ENCODE measurements at regions not wholly inside any gene's neighbourhood (a gene's known extent, or its start where the extent isn't known, plus 50 kb on each side); places are given as distances from the start of the nearest gene placed in this dataset.

DNA sequence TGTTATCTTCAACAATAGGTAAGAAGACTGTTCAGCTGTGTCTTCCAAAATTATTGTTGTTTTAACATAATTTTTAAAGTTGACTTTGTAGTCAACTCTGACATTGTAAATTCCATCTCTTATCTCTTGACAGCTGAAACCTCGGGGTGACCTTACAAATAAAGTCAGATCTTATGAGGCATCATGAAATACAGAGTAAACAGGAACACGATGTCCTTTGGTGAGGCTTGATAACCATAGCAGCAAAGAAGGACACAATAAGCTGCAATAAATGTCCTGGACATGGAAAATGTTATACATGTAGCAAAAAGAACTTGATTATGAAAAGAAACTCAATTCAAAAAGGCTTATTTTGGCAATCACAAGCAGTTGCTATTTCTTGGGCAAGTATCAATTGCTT is 618.9 kb upstream of the SLC39A10 start:
- H3K27me3 ChIP-seq (ENCODE audit: control insufficient read depth, insufficient read depth, low read length), result no peaks in the 10 kb centered on the region
- H3K36me3 ChIP-seq (ENCODE audit: control insufficient read depth, insufficient read depth, low read length), result no peaks in the 10 kb centered on the region
- H3K4me1 ChIP-seq (ENCODE audit: control insufficient read depth, insufficient read depth, low read length), result no peaks in the 10 kb centered on the region
- no peak overlapping the region for H3K27ac ChIP-seq (ENCODE audit: low read depth, low read length)
- no peak overlapping the region for H3K9ac ChIP-seq (ENCODE audit: low read length)
- no peak overlapping the region for H3K4me3 ChIP-seq (ENCODE audit: low read length)

DNA sequence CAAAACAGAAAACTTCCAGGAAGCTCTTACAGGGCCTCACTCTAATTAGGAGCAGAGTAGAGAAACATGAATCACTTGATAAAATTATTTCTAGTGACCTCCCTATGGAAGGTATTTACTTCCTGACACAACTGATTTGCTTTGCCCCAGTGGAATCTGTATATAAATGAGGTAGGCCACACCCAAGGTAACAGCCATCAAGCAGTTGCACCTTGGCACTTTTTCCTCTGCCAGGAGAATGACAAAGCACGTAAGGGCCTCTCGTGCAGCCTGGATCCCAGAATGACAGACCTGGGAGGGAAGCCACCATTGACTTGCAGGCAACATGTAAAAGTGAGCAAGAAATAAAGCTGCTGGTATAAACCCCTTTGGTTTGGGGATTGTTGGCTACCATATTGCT is 620.0 kb upstream of the SLC39A10 start:
- Histone ChIP-seq H3K27me3 (ENCODE audit: control insufficient read depth, insufficient read depth, low read length) (no peaks in the 10 kb centered on the region), H3K36me3 (ENCODE audit: control insufficient read depth, insufficient read depth, low read length) (no peaks in the 10 kb centered on the region), H3K4me1 (ENCODE audit: control insufficient read depth, insufficient read depth, low read length) (no peaks in the 10 kb centered on the region), H3K9ac (ENCODE audit: low read length) (no peak overlapping the region), H3K27ac (ENCODE audit: low read depth, low read length) (no peak overlapping the region), H3K4me3 (ENCODE audit: low read length) (no peak overlapping the region)

DNA sequence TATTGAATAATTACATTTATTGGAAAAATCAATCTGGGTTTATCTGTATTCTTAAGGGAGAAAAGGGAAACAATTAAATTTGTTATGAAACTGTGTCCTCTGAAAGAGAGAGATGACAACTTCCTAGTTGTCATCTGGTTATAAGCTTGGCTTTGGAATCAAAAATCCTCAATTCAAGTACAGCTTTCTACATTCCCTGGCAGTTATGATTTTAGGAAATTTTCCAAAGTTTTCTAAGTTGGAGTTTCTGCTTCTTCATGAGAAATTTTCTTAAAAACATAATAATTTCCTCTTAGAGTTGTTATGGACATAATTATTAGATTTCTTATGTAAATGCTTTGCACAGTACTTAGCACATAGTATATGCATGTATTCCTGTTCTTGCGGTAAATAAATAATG is 625.6 kb upstream of the SLC39A10 start:
- H3K4me1 ChIP-seq (ENCODE audit: control insufficient read depth, insufficient read depth, low read length), result no peaks in the 10 kb centered on the region
- no peak overlapping the region for H3K27ac ChIP-seq (ENCODE audit: low read depth, low read length)
- no peak overlapping the region for H3K4me3 ChIP-seq (ENCODE audit: low read length)
- H3K9ac ChIP-seq (ENCODE audit: low read length), result no peak overlapping the region
- no peaks in the 10 kb centered on the region for H3K27me3 ChIP-seq (ENCODE audit: control insufficient read depth, insufficient read depth, low read length)
- no peaks in the 10 kb centered on the region for H3K36me3 ChIP-seq (ENCODE audit: control insufficient read depth, insufficient read depth, low read length)

DNA sequence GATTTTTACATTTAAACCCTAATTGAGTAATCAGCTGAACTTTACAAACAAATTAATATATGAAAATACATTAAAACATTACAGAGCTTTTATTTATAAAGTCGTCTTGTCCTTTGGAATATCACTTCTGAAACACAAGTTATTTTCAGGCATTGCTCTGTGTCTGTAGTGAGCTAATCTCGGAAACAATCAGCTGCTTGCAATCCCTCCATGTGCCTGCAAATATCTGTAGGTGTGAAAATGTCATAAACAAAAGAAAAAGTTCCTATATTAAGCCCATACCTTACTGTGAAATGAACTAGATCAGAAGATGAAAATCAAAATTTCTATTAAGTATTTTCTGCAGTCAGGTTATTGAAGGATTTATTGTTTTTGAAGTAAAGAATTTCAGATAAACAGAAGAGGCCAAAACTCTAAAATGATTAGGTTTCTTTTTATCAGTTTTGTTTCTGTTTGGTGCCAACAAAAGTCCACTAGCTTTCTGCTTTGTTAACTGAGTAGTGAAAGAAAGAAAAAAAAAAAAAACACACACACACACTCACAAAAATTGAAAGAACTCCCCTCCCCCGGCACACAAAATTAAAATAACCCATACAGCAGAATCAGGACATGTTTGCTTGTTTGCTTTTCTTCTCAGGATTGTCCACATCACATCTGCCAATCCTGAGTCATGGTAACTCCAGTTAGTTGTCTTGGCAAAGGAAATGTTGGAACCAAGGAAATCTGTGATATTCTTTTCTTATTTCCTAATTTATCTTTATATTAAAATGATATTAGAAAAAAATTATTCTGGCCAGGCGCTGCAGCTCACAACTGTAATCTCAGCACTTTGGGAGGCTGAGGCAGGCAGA is 627.0 kb upstream of the SLC39A10 start:
- H3K4me3 ChIP-seq (ENCODE audit: low read length), result no peak overlapping the region
- H3K36me3 ChIP-seq (ENCODE audit: control insufficient read depth, insufficient read depth, low read length), result no peaks in the 10 kb centered on the region
- no peak overlapping the region for H3K9ac ChIP-seq (ENCODE audit: low read length)
- no peaks in the 10 kb centered on the region for H3K4me1 ChIP-seq (ENCODE audit: control insufficient read depth, insufficient read depth, low read length)
- H3K27ac ChIP-seq (ENCODE audit: low read depth, low read length), result no peak overlapping the region
- no peaks in the 10 kb centered on the region for H3K27me3 ChIP-seq (ENCODE audit: control insufficient read depth, insufficient read depth, low read length)

DNA sequence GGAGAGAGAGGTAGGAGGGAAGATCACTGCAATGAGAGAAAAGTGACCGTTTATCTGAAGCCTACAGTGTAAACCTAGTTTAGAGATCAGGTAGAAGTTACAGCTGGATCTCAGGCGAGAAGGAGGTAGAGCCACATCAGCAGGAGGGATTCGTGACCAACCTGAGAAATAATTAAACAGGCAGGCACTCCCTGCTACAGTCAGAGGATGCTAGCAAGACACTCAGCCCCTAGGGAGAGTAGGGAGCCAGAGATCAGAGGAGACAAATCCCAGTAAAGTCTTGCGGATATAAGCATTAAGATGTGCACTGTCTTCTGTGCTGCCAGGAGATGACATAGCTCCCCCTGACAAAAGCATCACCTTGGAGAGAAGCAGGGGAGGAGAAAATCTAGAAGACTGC is 629.1 kb upstream of the SLC39A10 start:
- no peaks in the 10 kb centered on the region for H3K4me1 ChIP-seq (ENCODE audit: control insufficient read depth, insufficient read depth, low read length)
- no peak overlapping the region for H3K4me3 ChIP-seq (ENCODE audit: low read length)
- no peaks in the 10 kb centered on the region for H3K36me3 ChIP-seq (ENCODE audit: control insufficient read depth, insufficient read depth, low read length)
- no peak overlapping the region for H3K27ac ChIP-seq (ENCODE audit: low read depth, low read length)
- no peaks in the 10 kb centered on the region for H3K27me3 ChIP-seq (ENCODE audit: control insufficient read depth, insufficient read depth, low read length)
- no peak overlapping the region for H3K9ac ChIP-seq (ENCODE audit: low read length)

DNA sequence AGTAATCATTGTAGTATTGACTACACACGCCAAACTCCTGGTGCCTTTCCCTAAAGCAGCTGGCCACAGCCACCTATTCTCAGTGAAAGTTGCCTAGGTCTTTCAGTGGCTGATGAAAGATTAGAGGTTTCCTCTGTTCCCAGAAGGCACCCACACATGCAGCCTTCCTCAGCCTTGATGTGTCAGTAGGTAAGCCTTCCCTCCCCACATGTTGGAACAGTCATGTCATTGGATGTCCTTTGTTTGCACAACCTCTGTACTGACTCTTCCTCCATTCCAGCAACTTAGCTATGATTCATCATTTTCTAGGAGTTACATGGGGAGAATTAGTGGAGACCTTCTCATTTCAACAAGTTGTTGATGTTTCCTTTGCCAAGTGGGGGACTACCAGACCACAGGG is 630.8 kb upstream of the SLC39A10 start:
- no peak overlapping the region for H3K27ac ChIP-seq (ENCODE audit: low read depth, low read length)
- H3K4me3 ChIP-seq (ENCODE audit: low read length), result no peak overlapping the region
- no peaks in the 10 kb centered on the region for H3K27me3 ChIP-seq (ENCODE audit: control insufficient read depth, insufficient read depth, low read length)
- no peaks in the 10 kb centered on the region for H3K4me1 ChIP-seq (ENCODE audit: control insufficient read depth, insufficient read depth, low read length)
- no peak overlapping the region for H3K9ac ChIP-seq (ENCODE audit: low read length)
- H3K36me3 ChIP-seq (ENCODE audit: control insufficient read depth, insufficient read depth, low read length), result no peaks in the 10 kb centered on the region

DNA sequence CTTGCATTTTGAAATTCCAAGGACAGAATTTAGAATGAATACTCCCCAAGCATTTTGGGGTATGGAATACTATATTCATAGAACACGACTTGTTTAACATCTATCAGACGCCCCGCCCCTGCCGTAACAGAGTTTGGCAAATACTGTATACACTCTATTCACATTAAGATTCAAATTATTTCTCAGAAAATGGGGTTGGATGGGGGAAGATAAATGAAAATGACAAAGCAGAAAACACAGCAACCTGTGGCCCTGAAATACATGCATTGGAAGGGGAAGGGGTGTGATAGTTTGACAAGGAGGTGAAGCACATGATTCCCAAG is 634.6 kb upstream of the SLC39A10 start:
- Histone ChIP-seq H3K27me3 (ENCODE audit: control insufficient read depth, insufficient read depth, low read length) (no peaks in the 10 kb centered on the region), H3K27ac (ENCODE audit: low read depth, low read length) (no peak overlapping the region), H3K36me3 (ENCODE audit: control insufficient read depth, insufficient read depth, low read length) (no peaks in the 10 kb centered on the region), H3K9ac (ENCODE audit: low read length) (no peak overlapping the region), H3K4me1 (ENCODE audit: control insufficient read depth, insufficient read depth, low read length) (no peaks in the 10 kb centered on the region), H3K4me3 (ENCODE audit: low read length) (no peak overlapping the region)

DNA sequence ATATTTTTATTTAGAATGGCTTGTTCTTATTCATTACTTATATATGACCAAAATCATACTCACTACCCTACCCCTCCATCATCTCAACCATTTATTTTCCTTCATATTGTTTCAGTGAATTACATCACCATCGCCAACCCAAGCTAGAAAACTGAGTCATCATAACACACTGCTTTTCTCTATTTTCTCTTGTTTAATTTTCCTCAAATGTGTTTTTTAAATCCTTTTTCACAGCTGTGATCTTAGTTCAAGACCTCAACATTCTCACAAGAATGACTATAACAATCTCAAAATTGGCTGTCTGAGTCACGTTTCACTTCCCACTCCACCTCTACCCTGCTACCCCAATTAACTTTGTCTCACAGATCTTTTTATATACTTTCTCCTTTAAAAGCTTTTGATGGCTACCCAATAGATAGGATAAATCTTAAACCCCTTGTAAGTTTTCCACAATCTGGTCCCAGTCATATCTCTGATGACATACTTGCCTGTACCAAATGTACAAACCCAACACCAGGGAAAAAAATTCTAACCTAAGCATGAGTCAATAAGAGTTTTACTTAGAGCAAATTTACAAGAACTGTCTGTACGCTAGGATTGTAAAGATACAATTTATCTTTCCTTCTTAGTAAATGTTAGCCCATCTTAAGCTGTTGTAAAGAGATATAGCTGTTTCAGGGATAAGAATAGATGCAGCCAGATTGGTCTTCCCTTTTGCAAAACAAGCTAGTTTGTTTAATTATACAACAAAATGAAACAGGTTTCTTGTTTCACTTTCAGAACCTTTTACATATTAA is 635.1 kb upstream of the SLC39A10 start:
- Histone ChIP-seq H3K9ac (ENCODE audit: low read length) (no peak overlapping the region), H3K27ac (ENCODE audit: low read depth, low read length) (no peak overlapping the region), H3K4me1 (ENCODE audit: control insufficient read depth, insufficient read depth, low read length) (no peaks in the 10 kb centered on the region), H3K36me3 (ENCODE audit: control insufficient read depth, insufficient read depth, low read length) (no peaks in the 10 kb centered on the region), H3K27me3 (ENCODE audit: control insufficient read depth, insufficient read depth, low read length) (no peaks in the 10 kb centered on the region), H3K4me3 (ENCODE audit: low read length) (no peak overlapping the region)

DNA sequence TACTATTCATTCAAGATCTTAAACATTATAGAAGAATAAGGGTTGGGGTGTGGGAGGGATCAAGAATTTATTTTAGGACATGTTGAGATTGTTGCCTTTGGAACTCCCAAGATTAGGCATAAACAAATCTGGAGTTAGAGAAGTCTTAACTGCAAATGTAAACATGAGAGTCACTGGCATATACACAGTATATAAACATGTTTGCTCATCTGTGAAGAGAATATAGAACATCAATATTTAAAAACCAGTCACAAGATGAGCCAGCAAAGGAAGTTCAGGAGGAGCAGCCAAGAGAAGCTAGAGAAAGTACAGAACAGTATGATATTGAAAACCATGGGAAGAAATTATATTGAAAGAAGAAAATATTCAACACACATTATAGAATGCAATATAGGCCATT is 638.6 kb upstream of the SLC39A10 start:
- no peaks in the 10 kb centered on the region for H3K4me1 ChIP-seq (ENCODE audit: control insufficient read depth, insufficient read depth, low read length)
- no peaks in the 10 kb centered on the region for H3K36me3 ChIP-seq (ENCODE audit: control insufficient read depth, insufficient read depth, low read length)
- H3K27me3 ChIP-seq (ENCODE audit: control insufficient read depth, insufficient read depth, low read length), result no peaks in the 10 kb centered on the region
- peak overlapping the region; percentile 3 for H3K27ac ChIP-seq (ENCODE audit: low read depth, low read length)
- H3K4me3 ChIP-seq (ENCODE audit: low read length), result no peak overlapping the region
- no peak overlapping the region for H3K9ac ChIP-seq (ENCODE audit: low read length)

DNA sequence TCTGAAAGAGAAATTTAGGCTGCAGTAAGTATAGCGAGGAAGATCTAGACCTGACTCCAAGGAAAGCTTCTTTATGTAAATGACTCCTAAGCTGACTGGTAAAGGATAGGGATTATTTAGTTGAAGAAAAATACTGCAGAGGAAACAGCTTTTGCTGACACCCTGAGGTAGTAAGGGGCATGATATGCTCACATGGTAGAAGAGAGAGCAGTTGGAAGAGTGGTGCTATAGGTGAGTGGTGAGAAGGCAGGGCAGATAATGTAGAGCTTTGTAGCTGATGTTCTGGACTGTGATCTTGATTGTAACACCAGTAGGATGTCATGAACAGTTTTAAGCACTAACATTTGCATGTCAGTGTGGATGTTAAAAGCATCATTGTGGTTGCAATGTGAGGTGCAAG is 639.1 kb upstream of the SLC39A10 start:
- Histone ChIP-seq H3K27me3 (ENCODE audit: control insufficient read depth, insufficient read depth, low read length) (no peaks in the 10 kb centered on the region), H3K4me3 (ENCODE audit: low read length) (no peak overlapping the region), H3K4me1 (ENCODE audit: control insufficient read depth, insufficient read depth, low read length) (no peaks in the 10 kb centered on the region), H3K9ac (ENCODE audit: low read length) (no peak overlapping the region), H3K27ac (ENCODE audit: low read depth, low read length) (peak overlapping the region; percentile 3), H3K36me3 (ENCODE audit: control insufficient read depth, insufficient read depth, low read length) (no peaks in the 10 kb centered on the region)

DNA sequence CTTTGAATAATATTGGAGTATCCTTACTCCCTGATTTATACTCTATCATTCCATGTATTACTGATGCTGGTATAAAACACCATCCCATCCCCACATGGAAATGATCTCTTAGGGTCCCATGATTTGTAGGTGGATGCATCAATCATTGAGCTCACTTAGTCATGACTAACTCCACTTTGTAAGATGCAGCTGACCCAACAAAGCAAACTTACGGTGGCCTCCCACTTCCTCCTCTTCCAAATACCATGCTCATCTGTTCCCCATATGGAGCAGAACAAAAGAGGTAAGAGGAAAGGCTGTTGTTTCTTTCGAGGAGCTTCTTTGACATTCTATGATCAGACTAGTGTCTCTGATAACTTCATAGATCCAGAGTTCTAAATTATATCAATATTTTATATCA is 640.2 kb upstream of the SLC39A10 start:
- no peaks in the 10 kb centered on the region for H3K4me1 ChIP-seq (ENCODE audit: control insufficient read depth, insufficient read depth, low read length)
- no peak overlapping the region for H3K9ac ChIP-seq (ENCODE audit: low read length)
- H3K27me3 ChIP-seq (ENCODE audit: control insufficient read depth, insufficient read depth, low read length), result no peaks in the 10 kb centered on the region
- H3K36me3 ChIP-seq (ENCODE audit: control insufficient read depth, insufficient read depth, low read length), result no peaks in the 10 kb centered on the region
- no peak overlapping the region for H3K4me3 ChIP-seq (ENCODE audit: low read length)
- no peak overlapping the region for H3K27ac ChIP-seq (ENCODE audit: low read depth, low read length)

DNA sequence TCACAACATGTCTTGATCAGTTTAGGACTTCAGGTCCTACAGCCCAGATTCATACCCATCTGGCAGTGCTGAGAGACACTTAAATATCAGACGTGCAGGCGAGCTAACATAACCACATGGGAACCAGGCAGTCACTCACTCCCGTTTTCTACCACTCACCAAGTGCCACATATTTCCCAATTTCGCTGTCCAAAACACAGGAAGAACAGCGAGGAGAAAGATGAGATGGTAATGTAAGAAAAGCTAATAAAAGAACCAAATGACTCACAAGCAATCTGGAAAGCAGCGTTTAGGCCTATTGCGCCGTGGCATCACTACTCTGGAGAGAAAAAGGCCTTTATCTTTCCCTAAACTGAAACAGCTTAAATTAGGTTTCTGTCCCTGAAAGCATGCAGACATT is 647.8 kb upstream of the SLC39A10 start:
- Histone ChIP-seq H3K27ac (ENCODE audit: low read depth, low read length) (no peak overlapping the region), H3K4me1 (ENCODE audit: control insufficient read depth, insufficient read depth, low read length) (no peaks in the 10 kb centered on the region), H3K9ac (ENCODE audit: low read length) (no peak overlapping the region), H3K27me3 (ENCODE audit: control insufficient read depth, insufficient read depth, low read length) (no peaks in the 10 kb centered on the region), H3K36me3 (ENCODE audit: control insufficient read depth, insufficient read depth, low read length) (no peaks in the 10 kb centered on the region), H3K4me3 (ENCODE audit: low read length) (no peak overlapping the region)

DNA sequence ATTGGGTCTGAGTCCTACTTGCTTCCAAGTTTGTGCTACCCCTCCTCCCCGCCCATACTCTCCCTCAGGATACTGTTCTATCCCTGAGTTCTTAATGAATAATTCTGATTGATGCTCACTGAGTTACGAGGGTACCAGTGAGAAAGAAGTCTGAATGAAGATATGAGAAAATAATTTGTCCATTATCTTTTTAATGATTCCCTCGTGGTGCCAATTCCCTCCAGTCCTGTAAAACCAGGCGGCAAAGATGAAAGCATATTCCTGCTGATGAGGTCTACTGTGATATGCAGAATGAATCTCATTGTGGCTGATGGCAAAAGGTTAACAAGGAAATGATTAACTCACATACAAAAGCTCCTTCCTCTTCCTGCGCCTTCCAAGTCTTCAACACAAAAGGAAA is 650.2 kb upstream of the SLC39A10 start:
- H3K4me3 ChIP-seq (ENCODE audit: low read length), result no peak overlapping the region
- H3K4me1 ChIP-seq (ENCODE audit: control insufficient read depth, insufficient read depth, low read length), result no peaks in the 10 kb centered on the region
- H3K9ac ChIP-seq (ENCODE audit: low read length), result no peak overlapping the region

More for the DNA sequence above, 650.2 kb upstream of the SLC39A10 start:
- Histone ChIP-seq H3K27ac (ENCODE audit: low read depth, low read length) (no peak overlapping the region), H3K36me3 (ENCODE audit: control insufficient read depth, insufficient read depth, low read length) (no peaks in the 10 kb centered on the region), H3K27me3 (ENCODE audit: control insufficient read depth, insufficient read depth, low read length) (no peaks in the 10 kb centered on the region)
